ENCODE measurements at regions not wholly inside any gene's neighbourhood (a gene's known extent, or its start where the extent isn't known, plus 50 kb on each side); places are given as distances from the start of the nearest gene placed in this dataset.

DNA sequence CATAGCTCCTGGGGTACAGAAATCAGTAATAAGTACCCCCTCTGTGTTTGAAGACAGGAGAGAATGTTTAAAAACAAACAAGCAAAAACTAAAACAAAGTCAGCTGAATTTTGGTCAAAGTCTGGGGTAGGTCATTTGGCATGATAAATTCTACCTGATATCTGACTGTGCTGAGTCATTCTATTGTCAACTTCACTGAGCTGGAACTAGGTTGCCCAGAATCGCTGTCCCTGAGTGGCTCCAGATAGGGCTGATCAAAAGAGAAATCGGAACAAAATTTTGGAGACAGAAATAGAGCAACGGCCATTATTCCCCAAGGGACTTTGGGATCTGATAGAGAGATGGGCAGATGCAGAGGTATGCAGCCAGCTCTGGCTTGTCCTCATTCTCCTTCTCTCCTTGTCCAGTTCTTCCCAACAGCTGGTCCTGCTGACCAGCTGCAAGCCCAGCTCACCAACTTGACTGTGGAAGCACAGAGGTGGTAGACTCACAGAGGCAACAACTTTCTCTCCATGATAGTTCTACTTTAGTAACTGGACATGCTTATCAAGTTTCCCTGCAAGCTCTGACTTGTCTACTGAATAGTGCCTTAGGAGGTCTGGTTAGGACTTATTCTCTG is 57.3 kb upstream of the MYRIP start:
- Histone ChIP-seq H3K36me3 (no peaks in the 10 kb centered on the region), H3K27ac (peak overlapping the region in 1 of 12 donors; percentile 32), H3K27me3 (no peaks in the 10 kb centered on the region), H3K9me3 (no peaks in the 10 kb centered on the region), H3K4me1 (peaks cover 0 to 17% (median 0%) of the 10 kb centered on the region in 12 donors), H3K4me3 (no peak overlapping the region)
- 45 to 64% (median 56%) methylated on average over 3 of the region's 3 CpGs for WGBS, 4 donors
- intact Hi-C loops (cut with DNase I): no loop called here
- TF ChIP-seq, protein P1, sequence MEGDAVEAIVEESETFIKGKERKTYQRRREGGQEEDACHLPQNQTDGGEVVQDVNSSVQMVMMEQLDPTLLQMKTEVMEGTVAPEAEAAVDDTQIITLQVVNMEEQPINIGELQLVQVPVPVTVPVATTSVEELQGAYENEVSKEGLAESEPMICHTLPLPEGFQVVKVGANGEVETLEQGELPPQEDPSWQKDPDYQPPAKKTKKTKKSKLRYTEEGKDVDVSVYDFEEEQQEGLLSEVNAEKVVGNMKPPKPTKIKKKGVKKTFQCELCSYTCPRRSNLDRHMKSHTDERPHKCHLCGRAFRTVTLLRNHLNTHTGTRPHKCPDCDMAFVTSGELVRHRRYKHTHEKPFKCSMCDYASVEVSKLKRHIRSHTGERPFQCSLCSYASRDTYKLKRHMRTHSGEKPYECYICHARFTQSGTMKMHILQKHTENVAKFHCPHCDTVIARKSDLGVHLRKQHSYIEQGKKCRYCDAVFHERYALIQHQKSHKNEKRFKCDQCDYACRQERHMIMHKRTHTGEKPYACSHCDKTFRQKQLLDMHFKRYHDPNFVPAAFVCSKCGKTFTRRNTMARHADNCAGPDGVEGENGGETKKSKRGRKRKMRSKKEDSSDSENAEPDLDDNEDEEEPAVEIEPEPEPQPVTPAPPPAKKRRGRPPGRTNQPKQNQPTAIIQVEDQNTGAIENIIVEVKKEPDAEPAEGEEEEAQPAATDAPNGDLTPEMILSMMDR (IDR thresholded peaks at IDR 0.05): no peak
- no peak for TF ChIP-seq POLR2A (IDR thresholded peaks at IDR 0.05)
- DNase-seq: no peak
- ATAC-seq: no peak

DNA sequence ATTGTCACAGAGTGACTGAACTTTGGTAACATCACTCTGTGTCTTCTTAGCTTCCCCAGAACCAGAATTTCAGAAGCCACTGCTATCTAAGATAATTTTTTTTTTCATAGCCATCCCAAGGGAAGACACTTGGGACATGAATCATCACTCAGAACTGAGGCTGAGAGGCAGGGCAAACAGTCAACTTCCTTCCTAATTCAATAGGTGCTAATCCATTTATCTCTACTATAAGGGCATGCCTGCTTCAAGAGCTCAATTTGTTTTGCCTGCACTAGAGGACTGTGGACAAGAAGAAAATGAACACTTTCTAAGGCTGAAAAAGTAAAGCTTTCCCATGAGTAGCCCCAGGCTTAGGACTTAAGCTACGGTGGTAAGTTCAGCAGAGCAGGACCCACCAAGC is 56.7 kb upstream of the MYRIP start:
- no peak for ATAC-seq
- whole genome bisulfite sequencing, 4 donors: 62 to 84% (median 71%) methylated on average over 1 of the region's 1 CpG
- TF ChIP-seq POLR2A (IDR thresholded peaks at IDR 0.05): no peak
- no peak overlapping the region for H3K27ac ChIP-seq
- no peaks in the 10 kb centered on the region for H3K9me3 ChIP-seq
- H3K36me3 ChIP-seq: no peaks in the 10 kb centered on the region
- H3K4me1 ChIP-seq: peaks cover 0 to 17% (median 0%) of the 10 kb centered on the region in 12 donors
- DNase-seq: no peak
- H3K4me3 ChIP-seq: no peak overlapping the region
- intact Hi-C loops (cut with DNase I): no loop called here
- no peaks in the 10 kb centered on the region for H3K27me3 ChIP-seq

DNA sequence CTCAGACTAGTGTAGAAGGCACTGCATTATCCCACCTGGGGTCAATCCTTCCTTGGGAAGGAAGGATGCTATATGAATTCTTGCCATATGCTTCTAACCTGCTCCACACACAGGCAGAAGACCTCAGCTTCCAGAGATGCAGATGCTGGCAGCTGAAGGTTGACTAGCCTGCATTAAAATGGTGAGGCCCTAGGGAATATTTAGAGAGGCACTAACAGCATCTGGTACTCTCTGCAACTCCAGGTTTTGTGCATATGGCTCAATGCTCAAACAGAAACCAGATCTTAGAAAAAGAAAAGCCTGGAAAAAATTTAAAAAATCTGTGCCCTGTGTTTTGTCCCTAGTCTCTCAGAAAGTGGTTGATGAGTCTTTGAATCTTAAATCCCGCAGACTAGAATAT is 56.0 kb upstream of the MYRIP start:
- no peak for DNase-seq
- Histone ChIP-seq H3K4me3 (no peak overlapping the region), H3K9me3 (no peaks in the 10 kb centered on the region), H3K27ac (no peak overlapping the region), H3K4me1 (peaks cover 0 to 17% (median 0%) of the 10 kb centered on the region in 12 donors), H3K36me3 (no peaks in the 10 kb centered on the region), H3K27me3 (no peaks in the 10 kb centered on the region)
- no peak for ATAC-seq
- intact Hi-C loops (cut with DNase I): no loop called here
- TF ChIP-seq, protein P1 (IDR thresholded peaks at IDR 0.05): no peak
- 81 to 90% (median 87%) methylated on average over 1 of the region's 1 CpG for WGBS, 4 donors

DNA sequence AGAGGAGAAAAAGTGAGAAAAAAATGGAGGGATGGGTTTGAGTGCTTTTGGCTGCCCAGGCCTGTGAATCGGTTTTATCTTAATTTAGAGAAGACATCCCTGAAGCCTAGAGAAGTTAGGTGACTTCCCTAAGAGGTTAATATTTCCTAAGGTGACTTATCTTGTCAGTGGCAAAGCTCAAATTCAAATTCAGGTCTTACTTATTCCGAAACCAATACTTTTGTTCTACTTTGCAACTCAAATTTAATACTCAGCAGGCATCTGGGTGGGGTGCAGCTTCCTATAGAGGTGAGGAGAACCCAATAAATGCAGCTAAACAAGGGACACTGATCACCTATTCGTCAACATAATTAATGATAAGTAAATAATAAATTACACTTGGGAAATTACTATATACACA is 54.9 kb upstream of the MYRIP start:
- Histone ChIP-seq H3K36me3 (no peaks in the 10 kb centered on the region), H3K4me3 (no peak overlapping the region), H3K27ac (no peak overlapping the region), H3K9me3 (no peaks in the 10 kb centered on the region), H3K4me1 (peaks cover 0 to 17% (median 0%) of the 10 kb centered on the region in 12 donors), H3K27me3 (no peaks in the 10 kb centered on the region)
- intact Hi-C loops (cut with DNase I): no loop called here
- TF ChIP-seq, protein P1 (IDR thresholded peaks at IDR 0.05): no peak
- no peak for TF ChIP-seq POLR2A (IDR thresholded peaks at IDR 0.05)
- 80 to 86% (median 82%) methylated on average over 3 of the region's 3 CpGs for WGBS, 4 donors
- no peak for ATAC-seq
- no peak for DNase-seq

DNA sequence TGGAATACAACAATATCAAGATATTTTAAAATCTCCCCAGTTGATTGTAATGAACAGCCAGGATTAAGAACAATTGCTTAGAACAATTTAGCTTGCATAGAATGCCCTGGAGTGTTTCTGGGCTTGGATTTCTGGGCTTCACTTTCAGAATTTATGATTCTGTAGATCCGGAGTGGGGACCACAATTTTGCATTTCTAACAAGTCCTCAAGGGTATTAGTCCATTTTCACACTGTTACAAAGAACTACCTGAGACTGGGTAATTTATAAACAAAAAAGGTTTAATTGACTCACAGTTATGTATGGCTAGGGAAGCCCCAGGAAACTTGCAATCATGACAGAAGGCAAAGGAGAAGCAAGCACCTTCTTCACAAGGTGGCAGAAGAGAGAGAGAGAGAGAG is 54.3 kb upstream of the MYRIP start:
- ATAC-seq (no peak), DNase-seq (no peak)
- WGBS, 4 donors: 86 to 93% (median 91%) methylated on average over 1 of the region's 1 CpG
- Histone ChIP-seq H3K27ac (no peak overlapping the region), H3K9me3 (no peaks in the 10 kb centered on the region), H3K27me3 (no peaks in the 10 kb centered on the region), H3K36me3 (no peaks in the 10 kb centered on the region), H3K4me3 (no peak overlapping the region), H3K4me1 (peaks cover 0 to 17% (median 0%) of the 10 kb centered on the region in 12 donors)
- intact Hi-C loops (cut with DNase I): no loop called here
- TF ChIP-seq, protein P1 (IDR thresholded peaks at IDR 0.05): no peak
- TF ChIP-seq POLR2A (IDR thresholded peaks at IDR 0.05): no peak

Data from heart left ventricle (tissue), 16 donors.